ENCODE measurements at regions not wholly inside any gene's neighbourhood (a gene's known extent, or its start where the extent isn't known, plus 50 kb on each side); places are given as distances from the start of the nearest gene placed in this dataset.
A peak's percentile ranks its signal among the peaks of the same experiment; 100 is the strongest.

- Histone ChIP-seq H3K9ac (no peak overlapping the region), H3K4me3 (no peak overlapping the region), H3K4me2 (no peak overlapping the region), H3K4me1 (peaks cover 16% of the 10 kb centered on the region), H3K27me3 (no peaks in the 10 kb centered on the region), H3K27ac (no peak overlapping the region), H4K20me1 (ENCODE audit: low read depth) (no peaks in the 10 kb centered on the region), H3K36me3 (no peaks in the 10 kb centered on the region), H3K79me2 (ENCODE audit: low read depth) (no peaks in the 10 kb centered on the region), H3F3A (ENCODE audit: low read depth) (peaks cover 5% of the 10 kb centered on the region), H2AFZ (replicated peaks) (no peak overlapping the region), H3K9me3 (ENCODE audit: low read depth) (no peaks in the 10 kb centered on the region)
- H3K4me3 Mint-ChIP-seq, result peak overlapping the region; percentile 16
- peak overlapping the region; percentile 96 for H3K27ac Mint-ChIP-seq
- peaks cover 13% of the 10 kb centered on the region for H3K9me3 Mint-ChIP-seq
- peaks cover 54% of the 10 kb centered on the region for H3K4me1 Mint-ChIP-seq
- peaks cover 3% of the 10 kb centered on the region for H3K27me3 Mint-ChIP-seq (ENCODE audit: insufficient read depth, low read depth)
- H3K36me3 Mint-ChIP-seq, result peaks cover 6% of the 10 kb centered on the region
- DNase-seq (ENCODE audit: low spot score), result no peak
- TF ChIP-seq CTCF (IDR thresholded peaks at IDR 0.05) (no peak), EZH2phosphoT487 (IDR thresholded peaks at IDR 0.05) (no peak), EZH2 (IDR thresholded peaks at IDR 0.05) (no peak)
Observed at GRCh38 chr5:125549322-125549911, 803.0 kb upstream of the ZNF608 start.

GRCh38 chr5:125550274-125550673, 803.8 kb upstream of the ZNF608 start:
- H3K79me2 ChIP-seq (ENCODE audit: low read depth), result no peaks in the 10 kb centered on the region
- peaks cover 24% of the 10 kb centered on the region for H3K4me1 ChIP-seq
- DNase-seq (ENCODE audit: low spot score), result no peak
- H3F3A ChIP-seq (ENCODE audit: low read depth), result peaks cover 7% of the 10 kb centered on the region
- H3K4me3 ChIP-seq, result no peak overlapping the region
- H3K4me2 ChIP-seq, result no peak overlapping the region
- Mint-ChIP-seq H3K36me3 (peaks cover 8% of the 10 kb centered on the region), H3K4me1 (peaks cover 58% of the 10 kb centered on the region), H3K27me3 (ENCODE audit: insufficient read depth, low read depth) (peaks cover 5% of the 10 kb centered on the region), H3K4me3 (no peak overlapping the region), H3K9me3 (peaks cover 13% of the 10 kb centered on the region), H3K27ac (peak overlapping the region; percentile 91)
- H3K9me3 ChIP-seq (ENCODE audit: low read depth), result no peaks in the 10 kb centered on the region
- H3K9ac ChIP-seq, result no peak overlapping the region
- H3K27me3 ChIP-seq, result no peaks in the 10 kb centered on the region
- no peaks in the 10 kb centered on the region for H4K20me1 ChIP-seq (ENCODE audit: low read depth)
- no peaks in the 10 kb centered on the region for H3K36me3 ChIP-seq
- no peak for TF ChIP-seq EZH2phosphoT487 (IDR thresholded peaks at IDR 0.05)
- TF ChIP-seq EZH2 (IDR thresholded peaks at IDR 0.05), result no peak
- TF ChIP-seq CTCF (IDR thresholded peaks at IDR 0.05), result no peak
- no peak overlapping the region for H2AFZ ChIP-seq (replicated peaks)
- H3K27ac ChIP-seq, result no peak overlapping the region

- DNase-seq (ENCODE audit: low spot score), result no peak
- Histone ChIP-seq H3K36me3 (no peaks in the 10 kb centered on the region), H3K4me1 (peaks cover 30% of the 10 kb centered on the region), H2AFZ (replicated peaks) (no peak overlapping the region), H3K79me2 (ENCODE audit: low read depth) (no peaks in the 10 kb centered on the region), H4K20me1 (ENCODE audit: low read depth) (no peaks in the 10 kb centered on the region), H3K4me2 (no peak overlapping the region), H3K9ac (no peak overlapping the region), H3F3A (ENCODE audit: low read depth) (peaks cover 7% of the 10 kb centered on the region), H3K27me3 (no peaks in the 10 kb centered on the region), H3K27ac (no peak overlapping the region), H3K4me3 (no peak overlapping the region), H3K9me3 (ENCODE audit: low read depth) (no peaks in the 10 kb centered on the region)
- Mint-ChIP-seq H3K4me3 (no peak overlapping the region), H3K36me3 (peaks cover 8% of the 10 kb centered on the region), H3K27ac (no peak overlapping the region), H3K27me3 (ENCODE audit: insufficient read depth, low read depth) (peaks cover 5% of the 10 kb centered on the region), H3K4me1 (peaks cover 61% of the 10 kb centered on the region), H3K9me3 (peaks cover 8% of the 10 kb centered on the region)
- no peak for TF ChIP-seq CTCF (IDR thresholded peaks at IDR 0.05)
- no peak for TF ChIP-seq EZH2phosphoT487 (IDR thresholded peaks at IDR 0.05)
- TF ChIP-seq EZH2 (IDR thresholded peaks at IDR 0.05), result no peak
Observed at GRCh38 chr5:125551246-125551645, 804.8 kb upstream of the ZNF608 start.
